ENCODE measurements at regions not wholly inside any gene's neighbourhood (a gene's known extent, or its start where the extent isn't known, plus 50 kb on each side); places are given as distances from the start of the nearest gene placed in this dataset.

DNA sequence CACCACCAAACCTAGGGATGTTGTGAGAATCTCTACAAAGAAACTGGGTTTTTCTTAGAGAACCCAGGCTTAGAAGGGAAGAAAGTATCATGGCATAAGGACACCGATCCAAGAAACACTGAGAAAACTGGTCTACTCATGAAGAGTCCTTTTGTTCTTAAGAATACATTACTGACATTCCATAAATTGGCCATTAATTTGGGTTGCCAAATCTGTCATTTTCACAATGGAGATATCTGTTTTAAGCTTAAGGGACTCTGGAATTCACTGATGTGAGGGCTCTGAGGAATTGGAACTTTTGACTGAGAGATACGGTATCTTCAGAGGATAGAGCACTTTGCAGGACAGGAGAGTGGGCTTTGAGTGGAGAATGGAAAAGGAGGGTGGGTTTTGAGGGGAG lies 315.3 kb upstream of the ZNF608 start:
- TF ChIP-seq FOXM1 (IDR thresholded peaks at IDR 0.05; ENCODE audit: borderline replicate concordance, low read depth), result no peak
- no peak for TF ChIP-seq RAD21 (IDR thresholded peaks at IDR 0.05; ENCODE audit: low read depth)
- TF ChIP-seq CREB1 (IDR thresholded peaks at IDR 0.05; ENCODE audit: low read depth), result no peak
- TF ChIP-seq REST (IDR thresholded peaks at IDR 0.05; ENCODE audit: low read depth), result no peak
- no peak for TF ChIP-seq TAF1 (IDR thresholded peaks at IDR 0.05; ENCODE audit: low read depth)
- no peak for TF ChIP-seq YY1 (IDR thresholded peaks at IDR 0.05; ENCODE audit: low read depth)
- no peak for TF ChIP-seq USF1 (IDR thresholded peaks at IDR 0.05)
- no peak for TF ChIP-seq EGR1 (IDR thresholded peaks at IDR 0.05)
